T-cell (primary cell): ENCODE measurements at regions not wholly inside any gene's neighbourhood (a gene's known extent, or its start where the extent isn't known, plus 50 kb on each side); places are given as distances from the start of the nearest gene placed in this dataset.

Experiments
- ATAC-seq, 4 experiments: fragments of 200-7000 bp in 3 of 4; fragments of 150-1000 bp in 1 of 4; cut with Tn5 transposase; replicated peaks in 1 of 4; 1 replicate in 3 of 4; 2 replicates in 1 of 4; pipeline ENCODE4 v1.10.0; 2021; ENCODE audit warnings: moderate library complexity in 3 of 4, mild to moderate bottlenecking in 2 of 4, moderate number of reproducible peaks in 1 of 4
- CTCF ChIA-PET, 2 donors: fragments of 300-600 bp; sonication (Branson Sonifier 250); formaldehyde crosslinking; loops; one replicate each; lab custom pipeline; 2022; ENCODE audit warnings: antibody characterized with exemption in 2 of 2; lab: Charles Lee
- POLR2A ChIA-PET, 2 donors: fragments of 300-600 bp; sonication (Branson Sonifier 250); formaldehyde crosslinking; loops; one replicate each; lab custom pipeline; 2022; ENCODE audit warnings: antibody characterized with exemption in 2 of 2; lab: Charles Lee
- DNase-seq, 35 experiments: peaks; one replicate each; pipeline versions ENCODE4 v3.0.0 to v3.0.0-alpha.2; 2013 to 2023
- H3K27ac ChIP-seq: one replicate; pipeline ENCODE4 v1.5.1; 2013; ENCODE audit warnings: low read length
- H3K27me3 ChIP-seq, 2 experiments: replicated peaks in 1 of 2; 1 replicate in 1 of 2; 2 replicates in 1 of 2; pipeline versions ENCODE4 v1.6.1 to v1.7.0; 2013; ENCODE audit warnings: low read length in 1 of 2, mixed read lengths in 1 of 2; ENCODE audit not compliant: control insufficient read depth in 2 of 2, insufficient read depth in 2 of 2; ENCODE audit errors: extremely low read depth in 1 of 2
- H3K36me3 ChIP-seq, 2 donors: 1 replicate in 1 of 2; 2 replicates in 1 of 2; pipeline versions ENCODE4 v1.6.1 to v1.7.0; 2013; ENCODE audit warnings: low read length in 1 of 2; ENCODE audit not compliant: control insufficient read depth in 2 of 2, insufficient read depth in 1 of 2; ENCODE audit errors: extremely low read depth in 1 of 2
- H3K4me1 ChIP-seq, 2 experiments: 1 replicate in 1 of 2; 2 replicates in 1 of 2; pipeline versions ENCODE4 v1.6.1 to v1.7.0; 2013; ENCODE audit warnings: low read length in 2 of 2, mixed read lengths in 1 of 2; ENCODE audit not compliant: insufficient read depth in 2 of 2, control insufficient read depth in 1 of 2; ENCODE audit errors: extremely low read depth in 1 of 2
- H3K4me3 ChIP-seq, 2 donors: 1 replicate in 1 of 2; 2 replicates in 1 of 2; pipeline versions ENCODE4 v1.5.1 to v1.7.0; 2013; ENCODE audit warnings: mild to moderate bottlenecking in 2 of 2, low read length in 1 of 2, moderate library complexity in 1 of 2; ENCODE audit not compliant: control insufficient read depth in 1 of 2; ENCODE audit errors: extremely low read depth in 1 of 2
- H3K9me3 ChIP-seq: 2 replicates; pipeline ENCODE4 v1.7.0; 2013
- H3K27ac Mint-ChIP-seq, 2 donors: one replicate each; pipeline ENCODE4 v1.8.0; 2020 to 2021; ENCODE audit warnings: mild to moderate bottlenecking in 2 of 2, mixed read lengths in 2 of 2
- H3K27me3 Mint-ChIP-seq, 2 donors: one replicate each; pipeline ENCODE4 v1.8.0; 2021 to 2022; ENCODE audit warnings: mixed read lengths in 2 of 2
- H3K36me3 Mint-ChIP-seq: one replicate; pipeline ENCODE4 v1.8.0; 2021; ENCODE audit warnings: mixed read lengths
- H3K4me1 Mint-ChIP-seq, 3 donors: one replicate each; pipeline ENCODE4 v1.8.0; 2020 to 2022; ENCODE audit warnings: mixed read lengths in 3 of 3, mild to moderate bottlenecking in 1 of 3
- H3K4me3 Mint-ChIP-seq, 3 donors: one replicate each; pipeline ENCODE4 v1.8.0; 2020 to 2022; ENCODE audit warnings: mild to moderate bottlenecking in 3 of 3, mixed read lengths in 3 of 3, moderate library complexity in 3 of 3
- H3K9me3 Mint-ChIP-seq, 3 donors: one replicate each; pipeline ENCODE4 v1.8.0; 2020 to 2022; ENCODE audit warnings: mixed read lengths in 3 of 3
- WGBS: methylation state at CpG from one replicate; pipeline ENCODE4 v1.1.5; 2013; ENCODE audit warnings: missing lambda C conversion rate; ENCODE audit not compliant: insufficient coverage; 5-methylcytosine and 5-hydroxymethylcytosine counted together

- Histone ChIP-seq H3K4me3 (no peak overlapping the region), H3K27ac (no peak overlapping the region), H3K36me3 (no peaks in the 10 kb centered on the region), H3K4me1 (peaks cover 6 to 9% of the 10 kb centered on the region in 2 experiments), H3K27me3 (peaks cover 0 to 3% of the 10 kb centered on the region in 2 experiments), H3K9me3 (peaks cover 2% of the 10 kb centered on the region)
- H3K4me3 Mint-ChIP-seq = no peak overlapping the region
- peaks cover 0 to 2% of the 10 kb centered on the region in 2 donors for H3K27me3 Mint-ChIP-seq
- no peaks in the 10 kb centered on the region for H3K36me3 Mint-ChIP-seq
- ATAC-seq (no peak), DNase-seq (no peak)
- H3K9me3 Mint-ChIP-seq = no peaks in the 10 kb centered on the region
- peaks cover 10 to 12% (median 10%) of the 10 kb centered on the region in 3 donors for H3K4me1 Mint-ChIP-seq
- H3K27ac Mint-ChIP-seq = no peak overlapping the region
- CTCF ChIA-PET = interaction anchor here in 1 of 2 donors (1.3 kb wide), 1 partner anchor 405 kb away, joined by 5 read pairs; no protein-coding TSS in a partner anchor
- POLR2A ChIA-PET = no interaction called here
These were observed 62.9 kb upstream of the EEA1 start for GRCh38 chr12:92992041-92992440.

- H3K4me3 Mint-ChIP-seq = no peak overlapping the region
- ChIA-PET CTCF (interaction anchor here in 1 of 2 donors (0.8 kb wide), 1 partner anchor 422 kb away, joined by 4 read pairs; no protein-coding TSS in a partner anchor), POLR2A (no interaction called here)
- DNase-seq = no peak
- H3K9me3 Mint-ChIP-seq = no peaks in the 10 kb centered on the region
- H3K27ac Mint-ChIP-seq = no peak overlapping the region
- H3K4me1 ChIP-seq = no peaks in the 10 kb centered on the region
- no peaks in the 10 kb centered on the region for H3K36me3 ChIP-seq
- peaks cover 0 to under 1% (median 0%) of the 10 kb centered on the region in 3 donors for H3K4me1 Mint-ChIP-seq
- ATAC-seq = no peak
- no peaks in the 10 kb centered on the region for H3K36me3 Mint-ChIP-seq
- peaks cover 0 to 2% of the 10 kb centered on the region in 2 donors for H3K27me3 Mint-ChIP-seq
- no CpG with 5 or more reads among the region's 1 CpG for WGBS
- peaks cover 2% of the 10 kb centered on the region for H3K9me3 ChIP-seq
- H3K4me3 ChIP-seq = no peak overlapping the region
- peaks cover 0 to 3% of the 10 kb centered on the region in 2 experiments for H3K27me3 ChIP-seq
- no peak overlapping the region for H3K27ac ChIP-seq
These were observed 64.2 kb upstream of the EEA1 start for GRCh38 chr12:92993259-92993658.

GRCh38 chr12:92995258-92995903 lies 66.3 kb upstream of the EEA1 start:
- Mint-ChIP-seq H3K4me1 (no peaks in the 10 kb centered on the region), H3K4me3 (no peak overlapping the region), H3K9me3 (no peaks in the 10 kb centered on the region), H3K36me3 (no peaks in the 10 kb centered on the region), H3K27me3 (peaks cover 0 to 2% of the 10 kb centered on the region in 2 donors), H3K27ac (no peak overlapping the region)
- Histone ChIP-seq H3K4me3 (no peak overlapping the region), H3K36me3 (no peaks in the 10 kb centered on the region), H3K27ac (no peak overlapping the region), H3K9me3 (peaks cover 2% of the 10 kb centered on the region), H3K27me3 (peaks cover 0 to 3% of the 10 kb centered on the region in 2 experiments), H3K4me1 (no peaks in the 10 kb centered on the region)
- ATAC-seq (no peak), DNase-seq (no peak)
- ChIA-PET CTCF (no interaction called here), POLR2A (no interaction called here)
- WGBS = 86% methylated on average over 4 of the region's 7 CpGs

- Mint-ChIP-seq H3K9me3 (no peaks in the 10 kb centered on the region), H3K27ac (no peak overlapping the region), H3K4me1 (no peaks in the 10 kb centered on the region), H3K4me3 (no peak overlapping the region), H3K36me3 (no peaks in the 10 kb centered on the region), H3K27me3 (peaks cover 0 to 2% of the 10 kb centered on the region in 2 donors)
- H3K36me3 ChIP-seq = no peaks in the 10 kb centered on the region
- ChIA-PET POLR2A (no interaction called here), CTCF (no interaction called here)
- ATAC-seq = no peak
- no peaks in the 10 kb centered on the region for H3K9me3 ChIP-seq
- H3K27me3 ChIP-seq = no peaks in the 10 kb centered on the region
- no peak for DNase-seq
- H3K4me3 ChIP-seq = no peak overlapping the region
- H3K27ac ChIP-seq = no peak overlapping the region
- no peaks in the 10 kb centered on the region for H3K4me1 ChIP-seq
- 100% methylated on average over 3 of the region's 5 CpGs for WGBS
These were observed 70.9 kb upstream of the EEA1 start for GRCh38 chr12:93000026-93000425.

- ChIA-PET POLR2A (no interaction called here), CTCF (no interaction called here)
- Histone ChIP-seq H3K4me3 (no peak overlapping the region), H3K27me3 (no peaks in the 10 kb centered on the region), H3K27ac (no peak overlapping the region), H3K4me1 (no peaks in the 10 kb centered on the region), H3K9me3 (no peaks in the 10 kb centered on the region), H3K36me3 (no peaks in the 10 kb centered on the region)
- no peak for DNase-seq
- Mint-ChIP-seq H3K4me3 (no peak overlapping the region), H3K36me3 (no peaks in the 10 kb centered on the region), H3K4me1 (no peaks in the 10 kb centered on the region), H3K9me3 (no peaks in the 10 kb centered on the region), H3K27me3 (no peaks in the 10 kb centered on the region), H3K27ac (no peak overlapping the region)
- no peak for ATAC-seq
- WGBS = no CpG with 5 or more reads among the region's 3 CpGs
These were observed 72.3 kb upstream of the EEA1 start for GRCh38 chr12:93001407-93001806.

GRCh38 chr12:93002293-93003054 lies 73.4 kb upstream of the EEA1 start:
- POLR2A ChIA-PET = interaction anchor here in 1 of 2 donors (0.9 kb wide), 1 partner anchor 1121 kb away, joined by 9 read pairs; no protein-coding TSS in a partner anchor
- CTCF ChIA-PET = interaction anchor here (0.5 to 0.9 kb wide), 2 partner anchors 94 to 217 kb away, joined by 4 to 10 read pairs; no protein-coding TSS in a partner anchor

More at GRCh38 chr12:93002293-93003054, 73.4 kb upstream of the EEA1 start:
- no peaks in the 10 kb centered on the region for H3K27me3 ChIP-seq
- DNase-seq (no peak), ATAC-seq (no peak)
- no peaks in the 10 kb centered on the region for H3K36me3 ChIP-seq
- Mint-ChIP-seq H3K9me3 (no peaks in the 10 kb centered on the region), H3K36me3 (no peaks in the 10 kb centered on the region), H3K4me1 (no peaks in the 10 kb centered on the region), H3K27me3 (no peaks in the 10 kb centered on the region), H3K4me3 (no peak overlapping the region), H3K27ac (no peak overlapping the region)
- H3K4me3 ChIP-seq = no peak overlapping the region
- no peak overlapping the region for H3K27ac ChIP-seq
- H3K9me3 ChIP-seq = no peaks in the 10 kb centered on the region
- H3K4me1 ChIP-seq = no peaks in the 10 kb centered on the region
- 100% methylated on average over 2 of the region's 7 CpGs for WGBS
